Endothelial cell of umbilical vein (primary cell): ENCODE measurements at regions not wholly inside any gene's neighbourhood (a gene's known extent, or its start where the extent isn't known, plus 50 kb on each side); places are given as distances from the start of the nearest gene placed in this dataset.

Experiments
- BruUV-seq: library from RNA; stranded (reverse); fragments of 400-500 nt; replicated peaks from 2 replicates; lab custom pipeline; 2021; lab: Mats Ljungman, UMichigan
- CTCF ChIA-PET: fragments of 300-600, 350-600 bp; sonication (Branson Sonifier 250); formaldehyde crosslinking; loops from one replicate; lab custom pipeline; 2021; ENCODE audit warnings: antibody characterized with exemption, inconsistent platforms; lab: Charles Lee
- POLR2A ChIA-PET: fragments of 300-600, 350-600 bp; sonication (Branson Sonifier 250); formaldehyde crosslinking; loops from one replicate; lab custom pipeline; 2021; ENCODE audit warnings: antibody characterized with exemption, inconsistent platforms; lab: Charles Lee
- DNase-seq: peaks from one replicate; pipeline ENCODE4 v3.0.0-alpha.2; 2011; ENCODE audit warnings: low read depth, low spot score
- FAIRE-seq: peaks from 2 replicates; lab custom pipeline; 2011; peaks lifted over from hg19 to GRCh38; lab: Jason Lieb, UNC
- H2AFZ ChIP-seq: 2 replicates; pipeline ENCODE4 v1.6.0; 2012; ENCODE audit warnings: low read depth, low read length, control low read depth, inconsistent platforms
- H3K27ac ChIP-seq: 2 replicates; pipeline ENCODE4 v1.5.1; 2011; ENCODE audit warnings: low read depth, mild to moderate bottlenecking, control low read depth, low read length, moderate library complexity; ENCODE audit not compliant: insufficient read depth
- H3K27me3 ChIP-seq, 2 experiments: 2 replicates each; pipeline versions ENCODE4 v1.6.0 to v1.6.1; 2011; ENCODE audit warnings: low read length in 2 of 2, mixed read lengths in 1 of 2; ENCODE audit not compliant: control insufficient read depth in 2 of 2, insufficient read depth in 2 of 2
- H3K36me3 ChIP-seq, 2 experiments: 2 replicates in 1 of 2; 3 replicates in 1 of 2; pipeline ENCODE4 v1.5.1; 2011; ENCODE audit warnings: low read length in 2 of 2, mild to moderate bottlenecking in 1 of 2, moderate library complexity in 1 of 2; ENCODE audit not compliant: control insufficient read depth in 2 of 2, insufficient read depth in 2 of 2; ENCODE audit errors: extremely low read depth in 1 of 2
- H3K4me1 ChIP-seq: 3 replicates; pipeline ENCODE4 v1.5.1; 2011; ENCODE audit warnings: mild to moderate bottlenecking, low read length; ENCODE audit not compliant: control insufficient read depth, insufficient read depth; ENCODE audit errors: extremely low read depth
- H3K4me2 ChIP-seq: 2 replicates; pipeline ENCODE4 v1.6.1; 2011; ENCODE audit warnings: low read length, control low read depth, mixed read lengths; ENCODE audit not compliant: insufficient read depth
- H3K4me3 ChIP-seq, 3 experiments: fragments of 200-600 bp in 1 of 3; sonication (generic), shearing (Covaris generic) in 1 of 3; replicated peaks in 1 of 3; 2 replicates each; pipeline ENCODE4 v1.5.1; 2011 to 2016; ENCODE audit warnings: control low read depth in 3 of 3, low read length in 3 of 3, mild to moderate bottlenecking in 2 of 3, inconsistent platforms in 1 of 3, low read depth in 1 of 3, moderate library complexity in 1 of 3; ENCODE audit not compliant: insufficient read depth in 1 of 3
- H3K79me2 ChIP-seq: 2 replicates; pipeline ENCODE4 v1.6.0; 2012; ENCODE audit warnings: low read length, inconsistent platforms; ENCODE audit not compliant: control insufficient read depth, insufficient read depth
- H3K9ac ChIP-seq: replicated peaks from 2 replicates; pipeline ENCODE3; 2011; ENCODE audit warnings: low read length, control low read depth; ENCODE audit not compliant: insufficient read depth; ENCODE audit errors: extremely low read depth
- H3K9me1 ChIP-seq: replicated peaks from 3 replicates; pipeline ENCODE4 v1.6.0; 2011; ENCODE audit warnings: mild to moderate bottlenecking, low read length; ENCODE audit not compliant: control insufficient read depth, insufficient read depth; ENCODE audit errors: extremely low read depth
- H3K9me3 ChIP-seq: replicated peaks from 2 replicates; pipeline ENCODE4 v1.5.1; 2012; ENCODE audit warnings: low read length, inconsistent platforms; ENCODE audit not compliant: control insufficient read depth, insufficient read depth
- H4K20me1 ChIP-seq: replicated peaks from 2 replicates; pipeline ENCODE3; 2011; ENCODE audit warnings: mild to moderate bottlenecking, low read length; ENCODE audit not compliant: control insufficient read depth, insufficient read depth; ENCODE audit errors: extremely low read depth
- EZH2 ChIP-seq: IDR thresholded peaks from 2 replicates; pipeline ENCODE4 v1.6.1; 2012; ENCODE audit warnings: borderline replicate concordance, low read depth, mild to moderate bottlenecking, moderate library complexity, low read length, inconsistent platforms; ENCODE audit not compliant: severe bottlenecking
- FOS ChIP-seq: IDR thresholded peaks from 2 replicates; pipeline ENCODE4 v1.6.1; 2011; ENCODE audit warnings: mild to moderate bottlenecking, low read length, moderate library complexity, borderline replicate concordance; ENCODE audit not compliant: insufficient read depth
- GATA2 ChIP-seq: IDR thresholded peaks from 2 replicates; pipeline ENCODE4 v1.7.0; 2011; ENCODE audit warnings: low read depth, mild to moderate bottlenecking, moderate library complexity, mixed read lengths, low read length; ENCODE audit not compliant: insufficient read length, insufficient read depth
- JUN ChIP-seq: IDR thresholded peaks from 2 replicates; pipeline ENCODE4 v1.6.1; 2011; ENCODE audit warnings: borderline replicate concordance, low read depth; ENCODE audit not compliant: insufficient read length, insufficient read depth
- MYC ChIP-seq: IDR thresholded peaks from one replicate; pipeline ENCODE4 v1.6.1; 2011; ENCODE audit warnings: mild to moderate bottlenecking, low read depth, low read length
- POLR2A ChIP-seq: IDR thresholded peaks from 2 replicates; pipeline ENCODE4 v1.6.1; 2012; ENCODE audit warnings: low read depth, mild to moderate bottlenecking, control low read depth, low read length
- POLR2AphosphoS5 ChIP-seq: IDR thresholded peaks from 2 replicates; pipeline ENCODE4 v1.6.1; 2012; ENCODE audit warnings: low read depth, mild to moderate bottlenecking, control low read depth, low read length, moderate library complexity; ENCODE audit not compliant: insufficient read depth
- dilution Hi-C: fragments of 300-500 bp; cut with MboI; formaldehyde crosslinking; loops from one replicate; pipeline ENCODE4 v1.15.0; 2019; ENCODE audit warnings: low sequenced_read_pairs; ENCODE audit not compliant: extremely low pct_ligation_motif_present
- intact Hi-C: fragments of 100-400 bp; cut with micrococcal nuclease; formaldehyde crosslinking; loops from one replicate; pipeline ENCODE4 v1.10.0; 2022
- TF ChIP-seq, protein P1 (sequence below), 2 donors: IDR thresholded peaks; 1 replicate in 1 of 2; 2 replicates in 1 of 2; pipeline ENCODE4 v1.5.1; 2011; ENCODE audit warnings: low read length in 2 of 2, mild to moderate bottlenecking in 2 of 2, moderate library complexity in 2 of 2, control low read depth in 1 of 2, inconsistent platforms in 1 of 2, low read depth in 1 of 2; ENCODE audit not compliant: insufficient read depth in 1 of 2; ENCODE audit errors: extremely low read depth in 1 of 2
- TF ChIP-seq, protein P2 (sequence below): IDR thresholded peaks from 2 replicates; pipeline ENCODE4 v1.6.1; 2011; ENCODE audit not compliant: insufficient read depth, insufficient read length

DNA sequence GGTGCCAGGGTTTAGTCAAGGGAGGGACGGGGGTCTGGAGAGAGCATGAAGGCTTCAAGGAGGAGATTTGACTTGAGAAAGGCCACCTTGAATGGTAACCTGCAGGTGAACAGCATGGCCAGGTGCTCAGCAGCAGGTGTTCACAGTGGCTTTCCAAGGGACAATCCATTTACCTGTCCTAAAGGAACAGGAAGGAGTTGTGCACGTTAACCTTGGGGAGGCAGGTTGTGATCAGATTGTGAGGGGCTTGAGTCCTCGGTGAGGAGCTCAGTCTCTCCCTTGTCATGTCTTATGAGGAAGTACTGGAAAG lies 120.1 kb upstream of the ERCC6L2 start:
- no peak overlapping the region for H3K4me2 ChIP-seq
- H4K20me1 ChIP-seq, result no peaks in the 10 kb centered on the region
- H3K36me3 ChIP-seq, result no peaks in the 10 kb centered on the region
- intact Hi-C loops (no loop called here), dilution Hi-C loops (no loop called here)
- no peaks in the 10 kb centered on the region for H3K9me1 ChIP-seq
- H3K9me3 ChIP-seq, result no peaks in the 10 kb centered on the region
- DNase-seq (no peak), FAIRE-seq (no peak)
- H3K4me1 ChIP-seq, result peaks cover 5% of the 10 kb centered on the region
- H3K27me3 ChIP-seq, result no peaks in the 10 kb centered on the region
- POLR2A ChIA-PET, result no interaction called here
- H2AFZ ChIP-seq, result no peak overlapping the region
- no peak overlapping the region for H3K27ac ChIP-seq
- H3K79me2 ChIP-seq, result no peaks in the 10 kb centered on the region
- TF ChIP-seq GATA2 (no peak), POLR2AphosphoS5 (no peak), POLR2A (no peak), MYC (no peak), EZH2 (no peak), FOS (no peak), JUN (no peak)
- TF ChIP-seq, protein P1, sequence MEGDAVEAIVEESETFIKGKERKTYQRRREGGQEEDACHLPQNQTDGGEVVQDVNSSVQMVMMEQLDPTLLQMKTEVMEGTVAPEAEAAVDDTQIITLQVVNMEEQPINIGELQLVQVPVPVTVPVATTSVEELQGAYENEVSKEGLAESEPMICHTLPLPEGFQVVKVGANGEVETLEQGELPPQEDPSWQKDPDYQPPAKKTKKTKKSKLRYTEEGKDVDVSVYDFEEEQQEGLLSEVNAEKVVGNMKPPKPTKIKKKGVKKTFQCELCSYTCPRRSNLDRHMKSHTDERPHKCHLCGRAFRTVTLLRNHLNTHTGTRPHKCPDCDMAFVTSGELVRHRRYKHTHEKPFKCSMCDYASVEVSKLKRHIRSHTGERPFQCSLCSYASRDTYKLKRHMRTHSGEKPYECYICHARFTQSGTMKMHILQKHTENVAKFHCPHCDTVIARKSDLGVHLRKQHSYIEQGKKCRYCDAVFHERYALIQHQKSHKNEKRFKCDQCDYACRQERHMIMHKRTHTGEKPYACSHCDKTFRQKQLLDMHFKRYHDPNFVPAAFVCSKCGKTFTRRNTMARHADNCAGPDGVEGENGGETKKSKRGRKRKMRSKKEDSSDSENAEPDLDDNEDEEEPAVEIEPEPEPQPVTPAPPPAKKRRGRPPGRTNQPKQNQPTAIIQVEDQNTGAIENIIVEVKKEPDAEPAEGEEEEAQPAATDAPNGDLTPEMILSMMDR (IDR thresholded peaks at IDR 0.05; ENCODE audit: extremely low read depth in 1 of 2, insufficient read depth in 1 of 2, low read depth in 1 of 2, low read length in 2 of 2), result no peak
- TF ChIP-seq, protein P2, sequence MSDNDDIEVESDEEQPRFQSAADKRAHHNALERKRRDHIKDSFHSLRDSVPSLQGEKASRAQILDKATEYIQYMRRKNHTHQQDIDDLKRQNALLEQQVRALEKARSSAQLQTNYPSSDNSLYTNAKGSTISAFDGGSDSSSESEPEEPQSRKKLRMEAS, result no peak
- H3K9ac ChIP-seq, result no peak overlapping the region
- CTCF ChIA-PET, result interaction anchor here (0.7 to 1.4 kb wide), 3 partner anchors 12 to 21 kb away, joined by 3 to 4 read pairs (median 3); no protein-coding TSS in a partner anchor
- BruUV-seq, result no TSS peak
- H3K4me3 ChIP-seq, result no peak overlapping the region
